HG03520 (cell line): ENCODE measurements at regions not wholly inside any gene's neighbourhood (a gene's known extent, or its start where the extent isn't known, plus 50 kb on each side); places are given as distances from the start of the nearest gene placed in this dataset.

ENCODE experiments used
- ATAC-seq: cut with Tn5 transposase; IDR thresholded peaks from one replicate; pipeline ENCODE4 v1.9.1; 2021; ENCODE audit warnings: mild to moderate bottlenecking, moderate library complexity; ENCODE audit not compliant: unreplicated experiment

GRCh38 chr5:152337484-152337883, 67.6 kb downstream of the NMUR2 start:
- ATAC-seq = no peak

DNA sequence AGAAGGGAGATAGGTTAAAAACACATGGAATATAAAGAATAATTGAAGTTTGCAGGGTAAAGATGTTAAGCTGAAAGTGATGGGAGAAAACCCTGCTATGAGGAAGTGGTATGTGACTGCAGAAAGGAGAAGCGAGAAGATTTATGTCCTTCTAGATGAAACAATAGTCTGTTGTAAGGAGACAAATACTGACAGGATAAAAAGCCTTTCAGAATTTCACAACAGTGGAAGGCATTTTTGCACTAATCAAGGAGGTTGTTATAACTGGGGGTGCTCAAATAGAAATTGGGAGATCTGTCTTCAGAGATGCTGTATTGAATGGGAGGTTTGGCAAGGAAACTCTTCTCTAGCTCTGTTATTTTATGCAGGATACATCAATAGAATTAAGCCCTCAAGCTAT, 69.6 kb downstream of the NMUR2 start:
- no peak for ATAC-seq

DNA sequence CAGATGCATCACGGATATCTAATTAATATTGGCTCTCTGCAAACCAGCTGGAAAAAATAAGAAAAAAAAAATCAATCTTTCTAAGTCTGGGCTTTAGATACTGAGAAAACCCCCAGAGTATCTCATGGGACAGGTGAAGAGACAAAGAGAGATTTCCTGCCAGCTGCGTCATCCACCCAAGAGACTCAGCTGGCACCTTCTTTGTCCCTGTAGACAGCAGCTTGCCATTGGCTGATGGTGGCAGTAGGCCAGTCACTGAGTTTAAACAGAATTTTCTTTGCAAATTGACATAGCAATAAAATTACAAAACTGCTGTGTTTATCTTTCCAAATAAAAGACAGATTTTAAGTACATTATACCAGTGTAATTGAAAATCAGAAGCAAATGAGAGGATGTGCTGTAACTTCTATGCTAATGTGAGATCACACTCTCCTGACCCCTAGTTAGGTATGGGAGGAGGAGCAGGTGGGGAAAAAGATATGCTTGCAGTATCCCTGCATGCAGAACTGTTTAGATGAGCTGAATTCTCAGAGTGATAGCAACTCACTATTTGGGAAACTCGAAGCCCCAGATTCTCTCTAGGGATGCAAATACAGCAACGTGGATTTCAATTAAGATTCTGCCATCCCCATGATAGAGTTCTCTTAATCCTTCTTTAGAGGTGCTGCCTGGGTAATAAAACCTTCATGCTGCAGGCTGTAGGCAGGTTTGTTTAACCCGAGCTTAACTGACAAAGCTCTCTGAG, 72.2 kb downstream of the NMUR2 start:
- ATAC-seq = no peak

- ATAC-seq = no peak
Observed at GRCh38 chr5:152331718-152332117, 73.4 kb downstream of the NMUR2 start.

DNA sequence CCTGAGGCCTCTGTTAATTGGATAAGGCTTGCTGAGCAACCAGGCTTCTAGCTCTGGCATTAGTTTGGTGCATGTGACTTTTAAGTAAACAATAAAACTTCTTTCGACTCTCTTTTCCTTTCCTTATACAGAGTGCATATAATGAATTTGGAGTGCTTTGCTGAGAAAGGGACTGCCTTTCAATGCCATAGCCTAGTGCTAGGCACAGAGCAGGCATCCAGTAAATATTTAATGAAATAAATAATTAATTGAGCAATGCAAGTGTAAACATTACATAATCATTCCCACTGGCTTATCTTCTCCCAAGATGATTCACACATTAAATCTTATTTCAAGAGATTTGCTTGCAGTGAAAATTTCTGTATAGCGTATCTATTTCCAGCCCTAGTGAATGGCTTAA, 74.1 kb downstream of the NMUR2 start:
- no peak for ATAC-seq

GRCh38 chr5:152329761-152330283, 75.3 kb downstream of the NMUR2 start:
- ATAC-seq = no peak

DNA sequence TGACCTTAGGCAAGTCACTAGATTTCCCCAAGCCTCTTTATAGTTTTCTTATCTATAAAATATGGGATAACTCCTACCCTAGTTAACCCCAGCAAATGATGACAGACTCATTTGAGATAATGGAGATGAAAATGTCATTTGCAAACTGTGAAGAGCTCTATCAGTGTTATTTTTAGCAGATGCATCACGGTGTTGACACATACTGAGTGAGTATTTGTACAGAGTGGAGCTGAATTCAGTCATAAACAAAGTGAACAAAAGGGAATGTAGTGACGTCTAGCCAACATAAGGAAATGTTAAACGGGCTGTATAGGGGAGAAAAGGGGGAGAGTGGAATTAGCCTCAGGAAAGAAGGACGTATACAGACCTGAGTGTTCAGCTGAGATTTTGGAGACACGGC, 75.9 kb downstream of the NMUR2 start:
- ATAC-seq = no peak

DNA sequence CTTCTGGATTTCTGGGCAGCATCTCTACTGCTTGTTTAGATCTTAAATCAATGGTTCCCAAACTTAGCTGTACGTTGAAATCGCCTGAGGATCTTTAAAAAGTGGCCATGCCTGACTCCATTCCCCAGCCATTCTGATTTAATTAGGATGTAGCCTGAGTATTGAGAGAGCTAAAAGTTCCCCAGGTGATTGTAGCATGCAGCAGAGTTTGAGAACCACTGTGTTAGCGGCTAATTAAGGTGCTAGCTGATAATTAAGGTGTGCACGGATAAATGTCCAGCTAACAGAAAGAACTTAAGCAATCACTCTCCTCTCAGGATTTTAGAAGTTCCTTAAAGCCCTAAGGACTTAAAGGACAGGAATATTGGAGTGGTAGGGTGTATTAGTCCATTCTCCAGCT, 89.1 kb downstream of the NMUR2 start:
- no peak for ATAC-seq

- no peak for ATAC-seq
Observed at GRCh38 chr5:152314196-152314829, 90.8 kb downstream of the NMUR2 start.

GRCh38 chr5:152309926-152310450, 95.1 kb downstream of the NMUR2 start:
- ATAC-seq = no peak

- ATAC-seq = no peak
Observed at GRCh38 chr5:152306386-152306785, 98.7 kb downstream of the NMUR2 start.

DNA sequence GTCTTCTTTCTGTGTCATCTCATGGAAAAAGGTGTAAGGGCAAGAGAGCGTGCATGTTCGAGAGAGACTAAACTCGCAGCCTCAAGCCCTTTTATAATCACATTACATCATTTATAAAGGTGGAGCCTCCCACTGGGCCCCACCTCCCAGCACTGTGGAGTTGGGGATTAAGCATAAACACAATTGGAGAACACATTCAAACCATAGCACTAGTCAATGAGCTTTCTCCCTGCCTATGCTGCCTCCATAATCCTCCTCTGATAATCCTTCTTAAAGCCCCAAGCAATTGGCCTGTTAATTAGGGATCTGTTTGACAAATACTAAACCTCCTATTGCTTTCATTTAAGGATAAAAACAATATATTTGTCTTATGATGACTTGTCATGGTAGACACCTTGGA, 99.6 kb downstream of the NMUR2 start:
- ATAC-seq = no peak

DNA sequence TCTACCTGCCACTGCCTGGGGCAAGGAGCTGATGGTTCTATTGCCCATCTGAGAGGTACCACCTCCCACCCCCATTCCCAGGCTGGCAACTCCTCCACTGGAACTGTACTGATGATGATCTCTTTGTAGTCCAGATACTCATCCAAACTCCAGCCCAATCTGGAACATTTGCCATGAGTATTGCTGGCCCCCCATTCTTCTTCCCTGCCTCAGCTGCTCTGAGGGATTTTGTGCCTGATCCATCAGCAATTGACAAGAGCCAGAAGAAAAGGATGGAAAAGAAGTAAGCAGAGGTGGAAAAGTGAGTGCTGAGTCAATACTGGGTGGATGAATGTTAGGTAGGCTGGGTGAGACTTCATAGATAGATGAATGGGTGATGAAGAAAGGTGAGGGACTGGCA, 101.2 kb downstream of the NMUR2 start:
- ATAC-seq = no peak

DNA sequence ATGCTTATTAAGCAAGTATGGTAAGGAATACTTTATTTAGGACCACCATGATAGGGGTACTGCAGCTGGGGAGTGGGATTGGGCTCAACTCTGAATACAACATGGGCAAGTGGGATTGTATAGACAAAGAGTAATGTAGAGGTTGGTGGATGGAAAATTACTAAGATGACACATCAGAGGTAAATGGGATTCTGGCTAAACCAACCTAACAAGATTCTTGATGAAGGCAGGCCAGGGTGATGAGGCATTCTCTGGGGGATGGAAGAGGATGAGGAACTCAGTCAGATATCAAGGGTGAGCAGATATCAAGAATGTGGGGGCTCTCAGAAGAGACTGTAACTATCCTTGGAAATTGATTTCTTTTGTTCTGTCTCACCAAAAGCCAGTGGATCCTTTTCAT, 107.2 kb downstream of the NMUR2 start:
- no peak for ATAC-seq

DNA sequence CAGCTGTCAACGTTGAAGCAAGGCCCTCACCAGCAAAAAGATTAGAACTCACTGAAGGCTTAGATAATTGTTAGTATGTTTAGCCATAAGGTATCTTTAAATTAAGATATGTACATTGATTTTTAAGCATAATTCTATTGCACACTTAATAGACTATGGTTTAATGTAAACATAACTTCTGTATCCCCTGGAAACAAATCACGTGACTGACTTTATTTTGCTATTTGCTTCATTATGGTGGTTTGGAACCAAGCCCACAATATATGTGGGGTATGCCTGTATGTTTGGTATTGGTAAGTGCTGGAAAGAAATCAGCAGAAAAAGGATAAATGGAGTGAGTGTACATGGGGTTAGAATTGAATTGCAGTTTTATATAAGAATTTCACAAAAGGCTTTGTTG, 111.9 kb downstream of the NMUR2 start:
- no peak for ATAC-seq

- no peak for ATAC-seq
Observed at GRCh38 chr5:152290181-152290580, 114.9 kb downstream of the NMUR2 start.

- ATAC-seq = no peak
Observed at GRCh38 chr5:152288917-152289595, 116.0 kb downstream of the NMUR2 start.

GRCh38 chr5:152288499-152288898, 116.6 kb downstream of the NMUR2 start:
- no peak for ATAC-seq

DNA sequence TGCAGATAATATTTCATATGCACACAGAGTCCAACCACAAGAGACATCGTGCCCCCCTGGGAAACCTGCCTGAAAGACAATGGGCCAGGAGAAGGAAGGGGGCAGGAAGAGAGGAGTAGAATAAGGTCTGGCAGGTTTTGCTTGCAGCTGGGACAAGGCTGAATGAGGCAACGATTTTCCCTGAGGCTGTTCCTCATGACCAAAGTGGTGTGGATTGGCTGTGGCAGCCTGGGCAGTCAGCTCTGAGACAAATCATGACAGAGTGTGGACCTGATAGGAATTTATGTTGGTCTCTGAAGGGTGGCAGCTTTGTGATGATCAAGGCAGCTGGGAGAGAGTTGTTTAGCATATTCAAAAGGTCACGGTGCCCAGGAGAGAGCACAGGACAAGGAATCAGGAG, 119.3 kb downstream of the NMUR2 start:
- no peak for ATAC-seq

DNA sequence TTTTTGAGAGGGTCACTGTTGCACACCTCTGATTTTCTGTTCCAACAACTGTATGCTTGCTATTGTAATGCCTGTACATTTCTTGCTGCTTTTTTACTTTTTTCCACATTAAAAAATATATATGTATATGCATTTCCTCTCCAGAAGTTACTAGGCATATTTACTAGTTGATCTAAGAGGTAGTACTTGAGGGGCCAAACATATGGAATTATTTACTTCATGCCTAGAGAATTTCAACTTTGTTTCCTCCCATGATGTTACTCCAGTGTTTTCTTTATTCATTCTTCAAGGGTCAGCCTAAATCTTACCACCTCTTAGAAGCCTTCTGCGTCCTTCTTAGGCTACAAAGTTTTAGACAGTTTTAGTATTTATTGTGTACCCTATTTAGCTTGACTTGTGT, 122.7 kb downstream of the NMUR2 start:
- no peak for ATAC-seq

DNA sequence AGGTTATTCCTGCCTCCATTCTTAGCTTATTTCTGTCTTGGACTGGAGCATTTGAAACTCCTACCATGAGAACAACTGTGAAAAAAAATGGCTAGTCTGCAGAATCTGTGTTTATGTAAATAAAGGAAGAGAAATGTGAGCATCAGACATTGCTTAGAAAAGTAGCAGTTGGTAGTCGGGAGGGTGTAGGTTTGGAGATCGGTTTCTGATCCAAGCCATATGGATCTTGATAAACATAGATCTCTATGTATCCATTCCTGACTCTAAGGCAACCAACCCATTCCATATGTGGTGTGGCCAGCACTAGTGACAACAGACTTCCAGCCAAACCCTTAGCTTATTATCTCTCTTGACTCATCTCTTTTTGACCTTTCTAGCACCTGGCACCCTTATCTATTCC, 127.1 kb downstream of the NMUR2 start:
- ATAC-seq = no peak

- ATAC-seq = no peak
Observed at GRCh38 chr5:152274224-152274623, 130.9 kb downstream of the NMUR2 start.
